ENCODE measurements at regions not wholly inside any gene's neighbourhood (a gene's known extent, or its start where the extent isn't known, plus 50 kb on each side); places are given as distances from the start of the nearest gene placed in this dataset.
"Not testable (repeated sequence)": the region's sequence is repeated elsewhere in the genome, so short reads cannot be mapped to it uniquely, and the experiment has no call there.

GRCh38 chr22:48076008-48076407 lies 1313.6 kb downstream of the TBC1D22A start:
- DNase-seq (ENCODE audit: low spot score): no peak

DNA sequence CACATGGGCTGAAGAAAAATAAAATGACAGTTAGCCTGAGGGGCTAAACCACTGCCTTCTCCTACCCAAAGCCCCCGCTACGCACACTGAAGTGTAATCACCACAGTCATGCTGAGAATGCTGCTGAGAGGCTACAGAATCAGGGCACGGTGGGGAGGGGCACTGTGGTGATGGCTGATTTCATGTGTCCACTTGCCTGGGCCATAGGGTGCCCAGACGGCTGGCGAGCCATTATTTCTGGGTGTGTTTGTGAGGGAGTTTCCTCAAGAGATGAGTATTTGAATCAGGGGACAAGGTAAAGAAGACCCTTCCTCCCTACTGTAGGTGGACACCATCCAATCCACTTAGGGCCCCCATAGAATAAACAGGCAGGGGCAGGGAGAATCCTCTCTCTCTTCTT lies 1313.2 kb downstream of the TBC1D22A start:
- DNase-seq (ENCODE audit: low spot score): no peak

- DNase-seq (ENCODE audit: low spot score): no peak
Observed at GRCh38 chr22:48072777-48073176, 1310.3 kb downstream of the TBC1D22A start.

GRCh38 chr22:48071828-48072227 lies 1309.4 kb downstream of the TBC1D22A start:
- no peak for DNase-seq (ENCODE audit: low spot score)

DNA sequence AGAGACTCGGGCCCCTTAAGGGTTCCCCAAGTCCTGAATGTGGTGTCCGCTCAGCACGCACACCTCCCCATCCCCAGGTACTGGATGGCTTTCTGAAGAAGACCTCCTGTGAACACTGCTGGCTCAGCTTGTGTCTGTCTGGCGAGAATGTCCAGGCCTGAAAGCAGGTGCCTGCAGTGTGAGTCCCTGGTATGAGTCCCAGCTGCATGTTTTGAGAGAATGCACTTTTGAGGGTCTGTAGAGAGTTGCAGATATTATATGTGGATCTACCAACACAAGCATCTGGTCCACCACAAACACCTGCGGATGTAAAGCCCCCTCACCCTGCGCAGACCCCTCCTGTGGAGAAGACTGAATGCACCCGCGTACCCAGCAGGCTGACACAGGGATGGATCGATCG lies 1308.9 kb downstream of the TBC1D22A start:
- no peak for DNase-seq (ENCODE audit: low spot score)

- no peak for DNase-seq (ENCODE audit: low spot score)
Observed at GRCh38 chr22:48070760-48071159, 1308.3 kb downstream of the TBC1D22A start.

DNA sequence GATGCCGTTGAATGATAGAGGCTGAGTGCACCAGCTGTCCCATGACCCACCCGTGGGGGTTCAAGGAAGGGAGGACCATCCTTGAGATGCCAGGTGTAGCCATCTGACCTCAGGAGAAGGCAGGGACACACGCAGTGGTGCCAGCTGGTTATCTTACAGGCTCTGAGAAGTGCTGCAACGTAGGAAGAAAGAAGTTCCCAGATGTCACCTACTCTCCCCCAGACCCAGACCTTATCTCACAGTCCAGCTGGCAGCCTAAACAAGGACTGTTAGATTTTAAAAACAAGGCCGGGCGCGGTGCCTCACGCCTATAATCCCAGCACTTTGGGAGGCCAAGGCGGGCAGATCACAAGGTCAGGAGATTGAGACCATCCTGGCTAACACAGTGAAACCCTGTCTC lies 1307.6 kb downstream of the TBC1D22A start:
- no peak for DNase-seq (ENCODE audit: low spot score)

- no peak for DNase-seq (ENCODE audit: low spot score)
Observed at GRCh38 chr22:48069256-48069655, 1306.8 kb downstream of the TBC1D22A start.

DNA sequence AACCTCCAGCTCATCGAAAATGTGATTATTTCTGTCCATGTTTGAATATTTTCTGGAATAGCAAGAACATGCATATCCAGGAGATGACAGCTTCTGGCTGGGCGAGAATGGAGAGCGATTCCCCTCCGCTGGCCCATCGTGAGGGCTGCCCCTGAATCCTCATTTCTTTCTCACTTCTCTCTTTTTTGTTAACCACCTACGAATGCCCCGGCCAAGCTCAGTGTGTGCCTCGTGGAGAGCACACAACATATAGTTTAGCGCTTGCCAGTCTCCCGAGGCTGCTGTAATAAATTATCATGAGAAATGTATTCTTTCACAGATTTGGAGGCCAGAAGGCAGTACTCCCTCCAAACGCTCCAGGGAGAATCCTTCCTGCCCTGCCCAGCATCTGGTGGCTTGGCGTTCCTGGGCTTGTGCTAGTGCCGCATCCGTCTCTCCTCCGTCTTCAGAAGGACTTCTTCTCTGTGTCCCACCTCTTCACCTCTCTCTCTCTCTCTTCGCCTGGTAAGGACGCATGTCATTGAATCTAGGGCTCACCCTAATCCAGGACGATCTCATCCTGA lies 1306.0 kb downstream of the TBC1D22A start:
- no peak for DNase-seq (ENCODE audit: low spot score)

DNA sequence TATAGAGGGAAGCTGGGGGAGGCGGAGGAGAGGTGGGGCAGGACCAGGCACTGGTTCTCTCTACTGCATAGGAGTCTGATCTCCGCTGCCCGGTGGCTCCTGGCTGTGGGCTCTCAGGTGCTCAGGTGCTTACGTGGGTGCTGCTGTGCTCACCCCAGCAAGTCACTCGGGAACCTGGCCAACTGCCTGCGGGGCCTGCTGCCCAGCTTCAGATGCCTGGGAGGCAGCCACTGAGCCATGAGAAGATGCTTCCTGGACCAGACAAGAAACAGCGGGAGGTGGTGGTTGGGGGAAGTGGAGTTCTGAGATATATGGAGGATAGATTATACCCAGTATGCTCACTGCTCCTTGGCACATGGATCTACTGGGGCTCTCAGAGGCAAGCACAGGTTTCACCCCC lies 1303.4 kb downstream of the TBC1D22A start:
- DNase-seq (ENCODE audit: low spot score): no peak

DNA sequence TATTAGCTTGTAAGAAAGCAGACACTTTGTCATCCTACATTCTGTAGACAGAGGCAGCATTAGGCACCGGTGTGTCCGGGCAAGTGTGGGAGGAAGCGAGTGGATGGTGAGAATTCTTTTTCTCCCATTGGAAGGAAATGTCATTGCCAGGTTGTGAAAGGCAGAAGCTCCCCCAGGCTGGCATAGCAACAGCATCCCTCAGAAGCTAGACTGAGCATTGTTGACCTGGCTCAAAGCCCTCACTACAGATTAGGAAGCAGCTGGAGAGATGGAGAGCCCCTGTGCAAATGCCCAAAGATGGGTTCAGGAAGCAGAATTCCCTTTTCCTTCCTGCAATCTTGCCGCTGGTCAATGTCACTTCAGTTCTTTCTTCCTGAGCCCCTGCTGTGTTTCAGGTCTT lies 1299.3 kb downstream of the TBC1D22A start:
- DNase-seq (ENCODE audit: low spot score): no peak

DNA sequence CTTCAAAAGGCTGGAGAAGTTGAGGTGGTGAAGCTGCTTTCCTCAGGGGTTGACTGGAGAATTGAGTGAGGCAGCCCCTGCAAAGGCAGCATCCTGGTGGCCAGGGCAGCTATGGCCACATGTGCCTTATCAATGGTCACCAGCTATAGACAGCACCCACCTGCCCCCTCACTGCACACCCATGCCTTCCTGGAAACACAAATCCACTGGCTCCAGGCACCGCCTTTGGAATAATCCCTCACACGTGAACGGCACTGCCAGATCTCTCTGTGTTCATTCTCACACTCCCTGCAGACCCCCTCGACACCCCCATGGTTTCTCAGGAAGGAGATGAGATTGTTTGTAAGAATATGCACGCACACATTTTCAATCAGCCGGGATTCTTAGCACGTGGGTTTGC lies 1297.8 kb downstream of the TBC1D22A start:
- DNase-seq (ENCODE audit: low spot score): no peak

DNA sequence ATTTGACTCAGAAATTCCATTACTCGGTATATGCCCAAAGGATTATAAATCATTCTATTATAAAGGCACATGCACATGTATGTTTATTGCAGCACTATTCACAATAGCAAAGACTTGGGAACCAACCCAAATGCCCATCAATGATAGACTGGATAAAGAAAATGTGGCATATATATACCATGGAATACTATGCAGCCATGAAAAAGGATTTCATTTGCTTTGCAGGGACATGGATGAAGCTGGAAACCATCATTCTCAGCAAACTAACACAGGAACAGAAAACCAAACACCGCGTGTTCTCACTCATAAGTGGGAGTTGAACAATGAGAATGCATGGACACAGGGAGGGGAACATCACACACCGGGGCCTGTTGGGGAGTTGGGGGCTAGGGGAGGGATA lies 1297.1 kb downstream of the TBC1D22A start:
- not testable (repeated sequence) for DNase-seq (ENCODE audit: low spot score)

- DNase-seq (ENCODE audit: low spot score): no peak
Observed at GRCh38 chr22:48057116-48057835, 1294.8 kb downstream of the TBC1D22A start.

GRCh38 chr22:48055827-48056226 lies 1293.4 kb downstream of the TBC1D22A start:
- no peak for DNase-seq (ENCODE audit: low spot score)

- no peak for DNase-seq (ENCODE audit: low spot score)
Observed at GRCh38 chr22:48055185-48055584, 1292.7 kb downstream of the TBC1D22A start.

- DNase-seq (ENCODE audit: low spot score): no peak
Observed at GRCh38 chr22:48054596-48054995, 1292.1 kb downstream of the TBC1D22A start.

DNA sequence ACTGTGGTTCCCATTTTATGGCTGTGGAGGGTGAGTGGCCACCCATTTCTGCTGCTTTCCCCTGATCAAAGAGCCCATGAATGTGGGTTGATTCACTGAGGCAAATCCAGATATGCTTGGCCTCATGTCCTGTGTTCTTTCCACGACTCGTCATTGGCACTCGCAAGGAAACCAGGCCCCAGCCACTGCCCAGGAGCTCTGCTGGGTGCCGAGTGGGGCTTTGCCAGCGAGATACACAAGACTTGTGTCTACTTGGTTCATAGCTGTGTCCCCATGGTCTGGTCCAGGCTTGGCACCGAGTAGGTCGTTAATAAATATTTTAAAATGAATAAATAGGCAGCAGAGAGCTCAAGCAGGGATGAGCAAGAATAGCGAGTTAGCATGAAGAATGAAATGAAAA lies 1291.5 kb downstream of the TBC1D22A start:
- DNase-seq (ENCODE audit: low spot score): no peak

- no peak for DNase-seq (ENCODE audit: low spot score)
Observed at GRCh38 chr22:48053486-48053885, 1291.0 kb downstream of the TBC1D22A start.

DNA sequence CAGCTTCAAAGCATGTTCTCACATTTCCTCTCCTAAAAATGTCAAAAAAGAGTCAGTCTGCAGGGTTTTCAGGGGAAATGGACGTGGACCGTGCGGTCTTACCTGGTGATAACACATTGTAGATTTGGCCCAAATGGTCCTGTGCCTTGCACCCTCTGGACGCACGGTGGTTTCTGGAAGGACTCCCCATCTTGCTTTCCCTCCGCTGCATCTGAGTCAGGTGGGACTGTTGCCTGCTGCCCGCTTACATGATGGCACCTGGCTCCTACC lies 1290.1 kb downstream of the TBC1D22A start:
- no peak for DNase-seq (ENCODE audit: low spot score)

DNA sequence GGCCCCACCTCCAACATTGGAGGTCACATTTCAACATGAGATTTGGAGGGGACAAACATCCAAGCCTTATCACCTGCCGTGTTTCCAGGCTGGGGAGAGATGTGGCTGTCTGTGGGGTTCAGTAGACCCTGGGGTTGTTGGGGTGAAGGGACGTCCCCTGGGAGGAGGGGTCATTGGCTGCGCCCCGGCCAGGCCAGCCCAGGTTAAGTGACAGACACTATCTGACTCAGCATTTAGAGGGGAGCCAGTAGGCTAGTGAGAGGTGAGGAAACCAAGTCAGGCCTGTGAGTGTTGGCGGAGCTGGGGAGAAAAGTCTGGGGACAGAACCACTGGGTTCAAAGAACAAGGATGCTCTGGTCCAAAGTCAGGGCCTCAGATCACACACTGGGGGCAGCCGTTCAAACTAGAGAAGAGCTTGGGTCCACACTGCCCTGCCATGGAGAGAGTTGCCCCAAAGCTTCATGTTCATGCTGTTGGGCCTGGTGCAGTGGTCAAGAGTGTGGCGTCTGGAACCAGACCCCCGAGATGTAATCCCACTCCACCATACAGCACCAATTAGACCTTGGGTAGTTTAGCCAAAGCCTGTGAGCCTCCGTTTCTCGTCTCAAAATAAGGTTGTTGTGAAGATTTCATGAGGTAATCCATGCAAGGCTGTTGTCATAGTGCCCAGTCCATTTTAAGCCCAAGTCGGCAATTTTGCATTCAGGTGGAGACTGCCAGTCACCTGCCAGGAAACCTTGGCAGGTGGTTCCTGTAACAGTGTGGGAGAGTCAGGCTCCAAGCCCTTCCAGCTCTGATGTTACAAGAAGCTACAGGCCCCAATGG lies 1289.6 kb downstream of the TBC1D22A start:
- DNase-seq (ENCODE audit: low spot score): no peak

DNA sequence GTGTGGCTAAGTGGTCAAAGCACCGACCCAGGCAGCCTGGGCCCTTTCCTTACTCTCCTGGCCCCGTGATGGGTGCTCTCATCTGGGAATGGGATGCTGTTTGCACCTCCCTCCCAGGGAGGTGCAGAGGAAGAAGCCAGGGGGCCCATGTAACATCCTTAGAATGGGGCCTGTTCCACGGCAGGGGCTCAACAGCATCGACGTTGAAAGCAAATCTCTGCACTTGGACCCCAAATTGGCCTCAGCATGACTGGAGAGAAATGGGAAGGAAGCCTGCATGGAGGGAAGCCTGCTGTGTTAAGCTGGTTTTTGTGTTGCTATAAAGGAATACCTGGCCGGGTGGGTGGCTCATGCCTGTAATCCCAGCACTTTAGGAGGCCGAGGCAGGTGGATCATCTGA lies 1288.4 kb downstream of the TBC1D22A start:
- no peak for DNase-seq (ENCODE audit: low spot score)

GRCh38 chr22:48049116-48049515 lies 1286.7 kb downstream of the TBC1D22A start:
- DNase-seq (ENCODE audit: low spot score): no peak
